CD4-positive, alpha-beta memory T cell (primary cell): ENCODE measurements at regions not wholly inside any gene's neighbourhood (a gene's known extent, or its start where the extent isn't known, plus 50 kb on each side); places are given as distances from the start of the nearest gene placed in this dataset.

ENCODE experiments used
- CTCF ChIA-PET: fragments of 350-600 bp; sonication (Branson Sonifier 250); formaldehyde crosslinking; loops from one replicate; lab custom pipeline; 2021; ENCODE audit warnings: inconsistent platforms; ENCODE audit not compliant: partially characterized antibody; lab: Charles Lee
- POLR2A ChIA-PET: fragments of 350-600 bp; sonication (Branson Sonifier 250); formaldehyde crosslinking; loops from one replicate; lab custom pipeline; 2021; ENCODE audit not compliant: partially characterized antibody; lab: Charles Lee
- DNase-seq, 5 donors: peaks; one replicate each; pipeline versions ENCODE4 v3.0.0 to v3.0.0-alpha.2; 2020 to 2022; ENCODE audit warnings: mixed read lengths in 1 of 5
- H3K27ac ChIP-seq: one replicate; pipeline ENCODE4 v1.7.0; 2013; ENCODE audit warnings: low read depth, low read length
- H3K27me3 ChIP-seq: 2 replicates; pipeline ENCODE4 v1.7.0; 2013; ENCODE audit warnings: mild to moderate bottlenecking, low read length, moderate library complexity; ENCODE audit not compliant: insufficient read depth
- H3K36me3 ChIP-seq: 2 replicates; pipeline ENCODE4 v1.7.0; 2013; ENCODE audit warnings: mild to moderate bottlenecking, low read length, moderate library complexity; ENCODE audit not compliant: insufficient read depth
- H3K4me1 ChIP-seq: 2 replicates; pipeline ENCODE4 v1.7.0; 2013; ENCODE audit warnings: mild to moderate bottlenecking, low read length, moderate library complexity; ENCODE audit not compliant: insufficient read depth
- H3K4me3 ChIP-seq, 2 donors: one replicate each; pipeline ENCODE4 v1.7.0; 2013; ENCODE audit warnings: low read length in 2 of 2, mild to moderate bottlenecking in 1 of 2
- H3K9me3 ChIP-seq, 2 donors: one replicate each; pipeline ENCODE4 v1.7.0; 2013; ENCODE audit warnings: low read length in 2 of 2, control low read depth in 1 of 2; ENCODE audit not compliant: control insufficient read depth in 1 of 2
- H3K27ac Mint-ChIP-seq, 7 donors: one replicate each; pipeline ENCODE4 v1.8.0; 2020 to 2021; ENCODE audit warnings: mixed read lengths in 7 of 7, mild to moderate bottlenecking in 6 of 7, inconsistent platforms in 3 of 7, moderate library complexity in 3 of 7
- H3K27me3 Mint-ChIP-seq, 2 donors: one replicate each; pipeline ENCODE4 v1.8.0; 2020 to 2021; ENCODE audit warnings: mixed read lengths in 2 of 2
- H3K36me3 Mint-ChIP-seq, 2 donors: one replicate each; pipeline ENCODE4 v1.8.0; 2020 to 2021; ENCODE audit warnings: mixed read lengths in 2 of 2, inconsistent platforms in 1 of 2, mild to moderate bottlenecking in 1 of 2
- H3K4me1 Mint-ChIP-seq, 4 donors: one replicate each; pipeline ENCODE4 v1.8.0; 2020 to 2021; ENCODE audit warnings: mixed read lengths in 4 of 4, mild to moderate bottlenecking in 1 of 4
- H3K4me3 Mint-ChIP-seq, 8 donors: one replicate each; pipeline ENCODE4 v1.8.0; 2020 to 2021; ENCODE audit warnings: mixed read lengths in 8 of 8, mild to moderate bottlenecking in 7 of 8, moderate library complexity in 6 of 8, inconsistent platforms in 3 of 8
- H3K9me3 Mint-ChIP-seq, 8 donors: one replicate each; pipeline ENCODE4 v1.8.0; 2020 to 2021; ENCODE audit warnings: mixed read lengths in 8 of 8, mild to moderate bottlenecking in 5 of 8, inconsistent platforms in 3 of 8, moderate library complexity in 1 of 8
- intact Hi-C: fragments of 100-400 bp; cut with micrococcal nuclease; formaldehyde crosslinking; loops from one replicate; pipeline ENCODE4 v1.15.1; 2023

- Histone ChIP-seq H3K36me3 (no peaks in the 10 kb centered on the region), H3K4me3 (no peak overlapping the region), H3K9me3 (no peaks in the 10 kb centered on the region), H3K27ac (no peak overlapping the region), H3K27me3 (no peaks in the 10 kb centered on the region), H3K4me1 (peaks cover 13% of the 10 kb centered on the region)
- DNase-seq: no peak
- ChIA-PET CTCF (no interaction called here), POLR2A (no interaction called here)
- Mint-ChIP-seq H3K4me1 (peaks cover 11 to 25% (median 19%) of the 10 kb centered on the region in 4 donors), H3K27me3 (no peaks in the 10 kb centered on the region), H3K4me3 (no peak overlapping the region), H3K27ac (no peak overlapping the region), H3K36me3 (peaks cover 4% of the 10 kb centered on the region in 2 donors), H3K9me3 (peaks cover 0 to 14% (median 4%) of the 10 kb centered on the region in 8 donors)
- intact Hi-C loops: no loop called here
Measured at GRCh38 chr3:106227068-106227467, 358.3 kb upstream of the CBLB start.

DNA sequence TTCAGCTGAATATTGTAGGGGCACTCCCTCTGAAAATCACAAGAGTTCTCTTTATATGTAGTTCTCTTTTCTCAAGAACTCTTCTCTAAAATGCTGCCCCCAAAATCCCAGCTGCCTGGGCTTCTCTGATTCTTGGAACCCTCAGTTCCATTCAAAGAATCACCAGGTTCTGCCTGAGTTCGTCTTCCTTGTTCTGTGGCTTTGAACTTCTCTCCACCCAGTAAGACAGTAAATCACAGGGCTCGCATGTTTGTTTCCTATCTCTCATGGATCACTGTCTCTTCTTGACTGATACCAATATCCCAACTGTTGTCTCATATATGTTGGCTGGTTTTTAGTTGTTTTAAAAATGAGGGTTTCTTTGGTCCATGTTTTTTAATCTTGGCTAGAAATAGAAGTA lies 359.5 kb upstream of the CBLB start:
- CTCF ChIA-PET: no interaction called here
- intact Hi-C loops: no loop called here
- Histone ChIP-seq H3K27ac (no peak overlapping the region), H3K4me1 (peaks cover 13% of the 10 kb centered on the region), H3K9me3 (no peaks in the 10 kb centered on the region), H3K27me3 (no peaks in the 10 kb centered on the region), H3K36me3 (no peaks in the 10 kb centered on the region), H3K4me3 (no peak overlapping the region)
- Mint-ChIP-seq H3K27ac (peak overlapping the region in 2 of 7 donors; percentile 3 to 51), H3K36me3 (peaks cover 1 to 4% of the 10 kb centered on the region in 2 donors), H3K4me3 (no peak overlapping the region), H3K4me1 (peaks cover 11 to 32% (median 19%) of the 10 kb centered on the region in 4 donors), H3K27me3 (no peaks in the 10 kb centered on the region), H3K9me3 (peaks cover 0 to 3% (median 0%) of the 10 kb centered on the region in 8 donors)
- DNase-seq: no peak
- POLR2A ChIA-PET: no interaction called here

DNA sequence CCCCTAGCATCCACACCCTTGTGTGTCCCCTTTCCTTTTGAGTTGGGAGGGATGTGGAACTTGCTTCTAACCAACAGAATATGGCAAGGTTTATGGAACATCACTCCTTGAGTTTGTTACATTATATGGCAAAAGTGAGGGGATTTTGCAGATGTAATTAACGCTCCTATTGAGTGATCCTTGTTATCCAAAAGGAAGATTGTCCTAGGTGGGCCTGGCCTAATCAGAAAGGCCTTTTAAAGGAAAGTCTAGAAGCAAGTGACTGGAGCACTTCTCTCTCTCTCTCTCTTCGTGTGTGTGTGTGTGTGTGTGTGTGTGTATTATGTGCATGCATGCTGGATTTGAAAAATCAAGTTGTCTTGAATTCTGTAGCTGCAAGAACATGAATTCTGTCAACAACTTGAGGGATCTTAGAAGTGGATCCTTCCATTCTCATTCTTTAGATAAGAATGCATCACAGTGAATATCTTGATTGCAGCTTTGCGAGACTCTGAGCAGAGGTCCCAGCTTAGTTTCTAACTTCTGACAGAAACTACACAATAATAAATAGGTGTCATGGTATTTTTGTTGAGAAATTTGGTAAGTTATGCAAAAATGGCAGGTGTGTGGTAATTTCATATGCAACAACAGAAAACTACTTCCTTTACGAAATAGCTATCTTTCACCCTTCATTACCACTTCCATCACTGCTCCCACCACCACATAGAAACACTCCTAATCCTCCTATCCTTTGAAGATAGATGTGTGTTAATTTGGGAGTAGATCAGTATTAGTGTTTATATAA lies 360.9 kb upstream of the CBLB start:
- peak overlapping the region in 2 of 7 donors; percentile 26 to 38 for H3K27ac Mint-ChIP-seq
- H3K27me3 Mint-ChIP-seq: no peaks in the 10 kb centered on the region
- peaks cover 13% of the 10 kb centered on the region for H3K4me1 ChIP-seq
- H3K4me3 ChIP-seq: no peak overlapping the region
- no peak overlapping the region for H3K4me3 Mint-ChIP-seq
- H3K36me3 ChIP-seq: no peaks in the 10 kb centered on the region
- H3K36me3 Mint-ChIP-seq: peaks cover 1 to 4% of the 10 kb centered on the region in 2 donors
- H3K9me3 Mint-ChIP-seq: peaks cover 0 to 2% (median 0%) of the 10 kb centered on the region in 8 donors
- H3K27ac ChIP-seq: no peak overlapping the region
- POLR2A ChIA-PET: no interaction called here
- intact Hi-C loops: no loop called here
- CTCF ChIA-PET: no interaction called here
- no peak for DNase-seq
- H3K27me3 ChIP-seq: no peaks in the 10 kb centered on the region
- H3K9me3 ChIP-seq: no peaks in the 10 kb centered on the region
- peaks cover 11 to 32% (median 19%) of the 10 kb centered on the region in 4 donors for H3K4me1 Mint-ChIP-seq

DNA sequence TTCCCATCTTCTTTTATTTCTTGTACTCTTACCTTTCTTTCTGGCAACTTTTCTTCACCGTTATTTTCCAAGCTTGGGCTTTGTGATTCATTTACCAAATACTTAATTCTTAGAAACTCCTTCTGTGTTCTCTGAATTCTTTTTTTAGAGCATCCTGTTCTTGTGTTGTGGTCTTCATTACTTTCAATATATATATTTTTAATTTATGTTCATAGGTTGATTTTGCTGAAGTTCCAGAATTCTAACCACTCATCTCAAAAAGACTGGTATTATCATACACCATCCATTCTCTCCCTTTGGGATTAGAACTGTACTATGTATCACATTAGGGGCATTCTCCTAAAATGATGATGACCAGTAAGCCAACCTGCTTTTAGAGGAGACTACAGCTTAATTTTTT lies 362.3 kb upstream of the CBLB start:
- POLR2A ChIA-PET: no interaction called here
- intact Hi-C loops: no loop called here
- CTCF ChIA-PET: no interaction called here
- no peak overlapping the region for H3K27ac ChIP-seq
- H3K4me1 ChIP-seq: peaks cover 13% of the 10 kb centered on the region
- H3K27me3 ChIP-seq: no peaks in the 10 kb centered on the region
- H3K27ac Mint-ChIP-seq: peak overlapping the region in 4 of 7 donors; percentile 32 to 88 (median 67)
- H3K4me3 Mint-ChIP-seq: peak overlapping the region in 6 of 8 donors; percentile 47 to 78 (median 62)
- no peak overlapping the region for H3K4me3 ChIP-seq
- DNase-seq: no peak
- H3K27me3 Mint-ChIP-seq: no peaks in the 10 kb centered on the region
- H3K36me3 ChIP-seq: no peaks in the 10 kb centered on the region
- H3K9me3 ChIP-seq: no peaks in the 10 kb centered on the region
- peaks cover 1 to 4% of the 10 kb centered on the region in 2 donors for H3K36me3 Mint-ChIP-seq
- peaks cover 0 to 2% (median 0%) of the 10 kb centered on the region in 8 donors for H3K9me3 Mint-ChIP-seq
- peaks cover 11 to 32% (median 19%) of the 10 kb centered on the region in 4 donors for H3K4me1 Mint-ChIP-seq

DNA sequence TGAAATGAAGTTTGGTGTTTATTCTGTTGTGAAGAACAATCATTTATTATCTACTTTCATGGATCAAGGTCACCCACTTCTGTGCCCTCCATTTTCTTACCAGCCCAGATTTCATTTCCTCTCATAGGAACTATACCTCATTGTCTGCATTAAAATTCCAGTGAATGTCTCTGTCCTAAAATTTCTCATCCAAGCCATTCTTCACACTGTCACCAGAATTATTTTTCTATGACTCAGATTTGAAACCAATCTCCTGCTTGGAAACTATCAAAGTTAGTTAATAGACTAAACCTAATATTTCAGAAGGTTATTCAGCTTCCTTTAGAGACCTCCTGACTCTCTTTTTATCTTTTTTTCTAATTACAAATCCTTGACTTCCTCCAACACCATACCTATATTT lies 364.1 kb upstream of the CBLB start:
- H3K4me1 Mint-ChIP-seq: peaks cover 11 to 32% (median 19%) of the 10 kb centered on the region in 4 donors
- POLR2A ChIA-PET: no interaction called here
- no peaks in the 10 kb centered on the region for H3K27me3 Mint-ChIP-seq
- Histone ChIP-seq H3K36me3 (no peaks in the 10 kb centered on the region), H3K4me3 (no peak overlapping the region), H3K4me1 (peaks cover 13% of the 10 kb centered on the region), H3K27me3 (no peaks in the 10 kb centered on the region), H3K27ac (no peak overlapping the region), H3K9me3 (no peaks in the 10 kb centered on the region)
- CTCF ChIA-PET: no interaction called here
- intact Hi-C loops: no loop called here
- peaks cover 0 to 4% (median under 1%) of the 10 kb centered on the region in 8 donors for H3K9me3 Mint-ChIP-seq
- H3K27ac Mint-ChIP-seq: peak overlapping the region in 1 of 7 donors; percentile 27
- no peak for DNase-seq
- peaks cover 1 to 5% of the 10 kb centered on the region in 2 donors for H3K36me3 Mint-ChIP-seq
- no peak overlapping the region for H3K4me3 Mint-ChIP-seq

- Histone ChIP-seq H3K27ac (no peak overlapping the region), H3K4me1 (no peaks in the 10 kb centered on the region), H3K9me3 (no peaks in the 10 kb centered on the region), H3K27me3 (no peaks in the 10 kb centered on the region), H3K4me3 (no peak overlapping the region), H3K36me3 (no peaks in the 10 kb centered on the region)
- H3K4me1 Mint-ChIP-seq: peaks cover 0 to 1% (median 0%) of the 10 kb centered on the region in 4 donors
- DNase-seq: no peak
- POLR2A ChIA-PET: no interaction called here
- peaks cover 0 to 5% of the 10 kb centered on the region in 2 donors for H3K36me3 Mint-ChIP-seq
- intact Hi-C loops: no loop called here
- H3K27ac Mint-ChIP-seq: no peak overlapping the region
- peaks cover 0 to 4% (median under 1%) of the 10 kb centered on the region in 8 donors for H3K9me3 Mint-ChIP-seq
- H3K27me3 Mint-ChIP-seq: no peaks in the 10 kb centered on the region
- CTCF ChIA-PET: no interaction called here
- H3K4me3 Mint-ChIP-seq: no peak overlapping the region
Measured at GRCh38 chr3:106239195-106239697, 370.4 kb upstream of the CBLB start.

DNA sequence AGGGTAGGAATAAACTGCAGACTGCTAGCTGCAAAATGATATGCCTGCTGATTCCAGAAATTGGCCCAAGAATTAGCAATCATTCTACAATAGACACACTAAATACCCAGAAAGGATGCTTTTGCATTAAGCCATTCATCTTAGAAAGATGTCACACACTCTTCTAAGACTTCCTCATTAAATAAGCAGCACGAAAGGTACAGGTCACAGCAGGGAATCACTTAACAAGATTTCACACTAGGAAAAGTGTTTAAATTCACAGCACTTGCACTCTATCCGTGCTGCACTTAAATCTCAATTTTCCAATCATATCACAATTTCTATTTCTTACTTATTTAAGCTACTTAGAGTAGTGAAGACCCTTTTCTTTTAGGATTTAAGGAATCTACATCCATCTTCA lies 372.8 kb upstream of the CBLB start:
- POLR2A ChIA-PET: no interaction called here
- H3K27me3 Mint-ChIP-seq: peaks cover 0 to 1% of the 10 kb centered on the region in 2 donors
- peaks cover 0 to 5% of the 10 kb centered on the region in 2 donors for H3K36me3 Mint-ChIP-seq
- no peaks in the 10 kb centered on the region for H3K4me1 ChIP-seq
- H3K27ac ChIP-seq: no peak overlapping the region
- H3K36me3 ChIP-seq: no peaks in the 10 kb centered on the region
- CTCF ChIA-PET: no interaction called here
- H3K4me3 Mint-ChIP-seq: no peak overlapping the region
- intact Hi-C loops: no loop called here
- H3K4me1 Mint-ChIP-seq: peaks cover 0 to 1% (median 0%) of the 10 kb centered on the region in 4 donors
- DNase-seq: no peak
- peaks cover 0 to 4% (median under 1%) of the 10 kb centered on the region in 8 donors for H3K9me3 Mint-ChIP-seq
- no peak overlapping the region for H3K27ac Mint-ChIP-seq
- no peaks in the 10 kb centered on the region for H3K27me3 ChIP-seq
- H3K4me3 ChIP-seq: no peak overlapping the region
- no peaks in the 10 kb centered on the region for H3K9me3 ChIP-seq
